Nephron (organoid): ENCODE measurements at regions not wholly inside any gene's neighbourhood (a gene's known extent, or its start where the extent isn't known, plus 50 kb on each side); places are given as distances from the start of the nearest gene placed in this dataset.

Experiments
- H3K27ac Mint-ChIP-seq, 3 experiments: 2 replicates each; pipeline ENCODE4 v1.8.0; 2020; ENCODE audit warnings: mixed read lengths in 3 of 3, mild to moderate bottlenecking in 2 of 3, moderate library complexity in 1 of 3
- H3K27me3 Mint-ChIP-seq: 2 replicates; pipeline ENCODE4 v1.8.0; 2021; ENCODE audit warnings: low read depth, mild to moderate bottlenecking, moderate library complexity, mixed read lengths
- H3K36me3 Mint-ChIP-seq: 2 replicates; pipeline ENCODE4 v1.8.0; 2020; ENCODE audit warnings: low read depth, mixed read lengths
- H3K4me1 Mint-ChIP-seq: 2 replicates; pipeline ENCODE4 v1.8.0; 2020; ENCODE audit warnings: mixed read lengths
- H3K4me3 Mint-ChIP-seq, 3 experiments: 2 replicates each; pipeline ENCODE4 v1.8.0; 2020; ENCODE audit warnings: mild to moderate bottlenecking in 3 of 3, mixed read lengths in 3 of 3, moderate library complexity in 2 of 3
- H3K9me3 Mint-ChIP-seq: 2 replicates; pipeline ENCODE4 v1.8.0; 2020; ENCODE audit warnings: mixed read lengths
- TF ChIP-seq, protein P1 (sequence below), 3 experiments: fragments of 200-600 bp; sonication (generic); IDR thresholded peaks; one replicate each; pipeline ENCODE4 v1.5.0; 2021; ENCODE audit warnings: antibody characterized with exemption in 3 of 3; ENCODE audit not compliant: unreplicated experiment in 3 of 3

DNA sequence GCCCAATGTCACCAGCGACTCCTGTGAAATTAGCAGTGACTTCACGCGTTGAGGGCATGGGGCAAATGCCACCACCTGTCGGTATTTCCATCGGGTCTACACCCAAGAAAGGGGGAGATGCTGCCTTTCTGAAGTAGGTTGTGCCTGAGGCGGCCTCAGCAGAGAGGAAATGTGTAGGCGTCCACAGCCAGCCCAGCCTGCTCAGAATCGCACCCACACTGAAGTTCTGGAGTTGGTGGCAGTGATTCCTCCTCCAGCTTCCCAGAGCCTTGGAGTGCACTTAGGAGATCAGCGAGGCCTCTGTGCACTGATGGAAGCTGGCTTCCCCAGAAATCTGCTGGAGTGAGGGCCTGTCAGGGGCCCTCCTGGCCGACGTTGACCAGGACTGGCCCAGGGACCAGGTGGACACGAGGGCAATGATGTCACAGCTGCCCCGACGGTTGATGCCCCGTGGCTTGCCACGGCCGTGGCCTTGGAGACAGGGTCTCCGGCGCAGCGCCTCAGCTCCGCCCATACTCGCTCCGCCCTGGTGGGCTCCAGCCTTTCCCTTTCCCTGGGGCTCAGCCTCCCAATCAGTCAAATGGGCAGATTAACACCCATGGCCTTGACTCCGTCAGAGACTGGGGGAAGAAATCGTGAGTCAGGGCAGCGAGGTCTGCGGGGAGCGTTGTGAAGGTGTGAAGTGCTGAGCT is 484.8 kb downstream of the PREX1 start:
- TF ChIP-seq, protein P1, sequence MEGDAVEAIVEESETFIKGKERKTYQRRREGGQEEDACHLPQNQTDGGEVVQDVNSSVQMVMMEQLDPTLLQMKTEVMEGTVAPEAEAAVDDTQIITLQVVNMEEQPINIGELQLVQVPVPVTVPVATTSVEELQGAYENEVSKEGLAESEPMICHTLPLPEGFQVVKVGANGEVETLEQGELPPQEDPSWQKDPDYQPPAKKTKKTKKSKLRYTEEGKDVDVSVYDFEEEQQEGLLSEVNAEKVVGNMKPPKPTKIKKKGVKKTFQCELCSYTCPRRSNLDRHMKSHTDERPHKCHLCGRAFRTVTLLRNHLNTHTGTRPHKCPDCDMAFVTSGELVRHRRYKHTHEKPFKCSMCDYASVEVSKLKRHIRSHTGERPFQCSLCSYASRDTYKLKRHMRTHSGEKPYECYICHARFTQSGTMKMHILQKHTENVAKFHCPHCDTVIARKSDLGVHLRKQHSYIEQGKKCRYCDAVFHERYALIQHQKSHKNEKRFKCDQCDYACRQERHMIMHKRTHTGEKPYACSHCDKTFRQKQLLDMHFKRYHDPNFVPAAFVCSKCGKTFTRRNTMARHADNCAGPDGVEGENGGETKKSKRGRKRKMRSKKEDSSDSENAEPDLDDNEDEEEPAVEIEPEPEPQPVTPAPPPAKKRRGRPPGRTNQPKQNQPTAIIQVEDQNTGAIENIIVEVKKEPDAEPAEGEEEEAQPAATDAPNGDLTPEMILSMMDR (IDR thresholded peaks at IDR 0.05; ENCODE audit: unreplicated experiment in 3 of 3): no peak
- peaks cover 4% of the 10 kb centered on the region for H3K9me3 Mint-ChIP-seq
- H3K27ac Mint-ChIP-seq: no peak overlapping the region
- no peak overlapping the region for H3K4me3 Mint-ChIP-seq
- H3K36me3 Mint-ChIP-seq: no peaks in the 10 kb centered on the region
- H3K27me3 Mint-ChIP-seq: peaks cover 3% of the 10 kb centered on the region
- H3K4me1 Mint-ChIP-seq: peaks cover 50% of the 10 kb centered on the region

DNA sequence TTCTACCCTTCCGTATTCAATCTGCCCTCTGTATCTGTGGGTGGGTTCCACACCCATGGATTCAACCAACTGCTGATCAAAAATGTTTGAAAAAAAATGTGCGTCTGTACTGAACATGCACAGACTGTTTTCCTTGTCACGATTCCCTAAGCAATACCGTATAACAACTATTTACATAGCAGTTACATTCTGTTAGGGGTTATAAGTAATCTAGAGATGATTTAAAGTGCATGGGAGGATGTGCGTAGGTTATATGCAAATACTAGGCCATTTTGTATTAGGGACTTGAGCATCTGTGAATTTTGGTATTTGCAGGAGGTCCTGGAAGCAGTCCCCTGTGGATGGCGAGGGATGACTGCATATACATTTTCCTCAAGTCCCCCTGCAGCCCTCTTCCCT is 486.9 kb downstream of the PREX1 start:
- Mint-ChIP-seq H3K36me3 (no peaks in the 10 kb centered on the region), H3K4me3 (peak overlapping the region in 2 of 3 experiments; percentile 3 to 56), H3K9me3 (peaks cover 3% of the 10 kb centered on the region), H3K27ac (peak overlapping the region; percentile 20 to 90 (median 69)), H3K4me1 (peaks cover 66% of the 10 kb centered on the region), H3K27me3 (peaks cover 3% of the 10 kb centered on the region)
- TF ChIP-seq, protein P1 (IDR thresholded peaks at IDR 0.05; ENCODE audit: unreplicated experiment in 3 of 3): no peak

DNA sequence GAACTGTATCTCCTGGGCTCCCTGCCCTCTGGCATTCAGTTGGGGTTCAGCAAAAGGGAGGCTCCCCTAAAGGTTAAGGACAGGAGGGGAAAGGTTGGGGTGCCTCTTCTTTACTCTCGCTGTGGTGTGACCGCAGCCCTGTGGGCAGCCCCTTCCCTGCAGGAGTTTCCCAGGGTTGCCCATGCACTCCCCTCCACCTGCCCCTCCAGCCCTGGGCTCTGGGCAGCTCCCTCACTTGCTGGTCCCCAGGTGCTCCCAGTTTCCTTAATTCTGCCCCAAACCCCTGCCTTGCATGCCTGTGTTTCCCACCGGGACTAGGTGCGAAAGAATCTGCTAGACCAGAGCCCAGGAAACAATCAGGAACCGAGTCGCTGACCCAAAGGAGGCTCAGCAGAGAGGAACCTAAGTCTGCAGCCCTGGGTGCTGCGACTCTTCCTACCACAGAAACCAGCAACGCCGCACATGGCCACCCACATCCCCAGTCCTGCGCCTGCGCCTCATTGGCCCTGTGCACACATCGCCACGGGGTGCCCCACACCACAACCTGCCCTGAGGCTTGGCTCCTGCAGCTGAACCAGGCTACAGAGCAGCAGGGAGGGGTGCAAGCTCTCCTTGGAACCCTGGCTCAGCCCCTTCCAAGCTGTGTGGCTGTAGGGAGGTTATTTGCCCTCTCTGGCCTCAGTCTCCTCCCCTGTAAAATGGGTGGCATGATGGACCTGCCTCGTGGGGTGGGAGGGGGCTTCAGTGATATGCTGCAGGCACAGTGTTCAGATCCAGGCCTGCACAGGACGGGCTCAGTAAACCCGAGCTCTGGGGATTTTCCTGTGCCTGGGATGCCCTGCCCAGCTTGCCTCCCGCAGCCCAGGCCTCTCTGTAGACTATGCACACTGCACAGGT is 487.6 kb downstream of the PREX1 start:
- TF ChIP-seq, protein P1 (IDR thresholded peaks at IDR 0.05; ENCODE audit: unreplicated experiment in 3 of 3): no peak
- H3K4me1 Mint-ChIP-seq: peaks cover 73% of the 10 kb centered on the region
- H3K9me3 Mint-ChIP-seq: peaks cover 3% of the 10 kb centered on the region
- H3K27ac Mint-ChIP-seq: peak overlapping the region; percentile 51 to 90 (median 78)
- H3K36me3 Mint-ChIP-seq: no peaks in the 10 kb centered on the region
- peaks cover 3% of the 10 kb centered on the region for H3K27me3 Mint-ChIP-seq
- H3K4me3 Mint-ChIP-seq: peak overlapping the region in 2 of 3 experiments; percentile 3 to 62

DNA sequence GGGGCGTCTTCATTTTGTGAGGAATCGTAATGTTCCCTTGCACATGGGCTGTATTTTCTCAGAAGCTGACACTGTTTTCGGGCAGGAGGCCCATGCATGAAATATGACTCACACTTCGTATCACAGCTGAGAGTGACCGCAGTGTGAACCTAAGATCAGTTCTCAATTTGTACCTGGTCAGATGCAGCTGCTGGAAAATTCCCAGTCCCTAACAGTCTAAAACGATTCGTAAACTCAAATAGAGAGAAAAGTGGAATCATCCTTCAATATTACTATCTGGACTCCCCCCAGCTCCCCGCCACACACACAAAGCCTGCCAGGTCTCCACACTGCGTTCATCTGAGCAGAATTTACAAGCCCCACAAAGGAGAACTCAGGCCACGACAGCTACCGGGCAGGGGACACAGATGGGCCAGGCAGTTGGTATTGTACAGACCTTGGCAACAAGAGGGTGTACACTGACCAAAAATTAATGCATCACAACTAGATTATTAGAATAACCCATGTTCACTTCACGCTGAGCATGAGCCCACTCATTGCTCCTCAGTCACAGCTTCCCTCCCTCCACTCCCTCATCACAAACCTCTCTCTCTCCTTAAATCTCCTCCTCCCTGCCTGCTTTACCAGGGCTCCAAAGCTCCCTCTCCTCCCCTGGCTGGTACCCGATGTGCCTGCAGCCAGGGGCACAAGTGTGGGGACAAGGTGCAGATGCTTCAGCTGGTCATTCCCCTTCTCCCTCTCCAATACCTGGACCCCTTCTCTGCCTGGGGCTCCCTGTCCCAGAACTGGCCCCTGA is 488.4 kb downstream of the PREX1 start:
- Mint-ChIP-seq H3K36me3 (no peaks in the 10 kb centered on the region), H3K4me1 (peaks cover 74% of the 10 kb centered on the region), H3K27me3 (peaks cover 3% of the 10 kb centered on the region), H3K9me3 (peaks cover 3% of the 10 kb centered on the region), H3K27ac (peak overlapping the region; percentile 51 to 82 (median 78)), H3K4me3 (peak overlapping the region in 2 of 3 experiments; percentile 20 to 62)
- TF ChIP-seq, protein P1 (IDR thresholded peaks at IDR 0.05; ENCODE audit: unreplicated experiment in 3 of 3): no peak

DNA sequence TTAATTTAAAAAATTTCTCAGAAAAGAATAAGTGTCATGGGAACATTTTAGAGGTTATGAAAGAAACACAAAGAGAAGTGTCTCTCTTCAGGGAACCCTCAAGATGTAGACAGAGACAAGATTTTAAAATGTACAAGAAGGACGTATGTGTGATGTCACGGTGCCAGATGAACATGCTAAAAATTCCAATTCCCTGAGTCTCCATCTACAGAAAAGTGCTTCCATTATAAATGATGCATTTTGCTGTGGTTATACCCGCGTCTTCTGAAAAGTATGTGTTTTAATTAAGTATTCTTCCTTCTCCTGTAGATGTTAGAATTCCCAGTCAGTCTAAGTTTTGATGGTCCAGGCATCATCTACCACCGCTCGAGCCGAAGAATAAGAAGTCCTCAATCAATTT is 489.1 kb downstream of the PREX1 start:
- H3K27me3 Mint-ChIP-seq: peaks cover 3% of the 10 kb centered on the region
- peaks cover 71% of the 10 kb centered on the region for H3K4me1 Mint-ChIP-seq
- H3K9me3 Mint-ChIP-seq: peaks cover 3% of the 10 kb centered on the region
- TF ChIP-seq, protein P1 (IDR thresholded peaks at IDR 0.05; ENCODE audit: unreplicated experiment in 3 of 3): no peak
- H3K4me3 Mint-ChIP-seq: peak overlapping the region in 2 of 3 experiments; percentile 20 to 58
- no peaks in the 10 kb centered on the region for H3K36me3 Mint-ChIP-seq
- peak overlapping the region; percentile 51 to 82 (median 78) for H3K27ac Mint-ChIP-seq
